SK-N-DZ (cell line): ENCODE measurements at regions not wholly inside any gene's neighbourhood (a gene's known extent, or its start where the extent isn't known, plus 50 kb on each side); places are given as distances from the start of the nearest gene placed in this dataset.
A peak's percentile ranks its signal among the peaks of the same experiment; 100 is the strongest.
"Not testable (repeated sequence)": the region's sequence is repeated elsewhere in the genome, so short reads cannot be mapped to it uniquely, and the experiment has no call there.

Experiments used
- DNase-seq: peaks from one replicate; pipeline ENCODE4 v3.0.0-alpha.2; 2015; ENCODE audit warnings: low spot score

GRCh38 chr7:49665963-49666362, 107.5 kb upstream of the VWC2 start:
- not testable (repeated sequence) for DNase-seq

GRCh38 chr7:49666764-49667163, 106.7 kb upstream of the VWC2 start:
- DNase-seq: peak; percentile 9

GRCh38 chr7:49669285-49669684, 104.2 kb upstream of the VWC2 start:
- DNase-seq: no peak

- DNase-seq: no peak
Observed at GRCh38 chr7:49669692-49670260, 103.7 kb upstream of the VWC2 start.

- no peak for DNase-seq
Observed at GRCh38 chr7:49670991-49671390, 102.4 kb upstream of the VWC2 start.

GRCh38 chr7:49692516-49692915, 80.9 kb upstream of the VWC2 start:
- DNase-seq: no peak

- no peak for DNase-seq
Observed at GRCh38 chr7:49695971-49696370, 77.5 kb upstream of the VWC2 start.

GRCh38 chr7:49700841-49701240, 72.6 kb upstream of the VWC2 start:
- DNase-seq: no peak

GRCh38 chr7:49702099-49702498, 71.3 kb upstream of the VWC2 start:
- DNase-seq: no peak

GRCh38 chr7:49703337-49703736, 70.1 kb upstream of the VWC2 start:
- no peak for DNase-seq

GRCh38 chr7:49703881-49704280, 69.6 kb upstream of the VWC2 start:
- DNase-seq: no peak

- DNase-seq: no peak
Observed at GRCh38 chr7:49706106-49706505, 67.3 kb upstream of the VWC2 start.

- no peak for DNase-seq
Observed at GRCh38 chr7:49707891-49708290, 65.5 kb upstream of the VWC2 start.

GRCh38 chr7:49708590-49708989, 64.8 kb upstream of the VWC2 start:
- DNase-seq: no peak

GRCh38 chr7:49711072-49711723, 62.2 kb upstream of the VWC2 start:
- DNase-seq: not testable (repeated sequence)

- DNase-seq: no peak
Observed at GRCh38 chr7:49714182-49714581, 59.3 kb upstream of the VWC2 start.

GRCh38 chr7:49715486-49715885, 58.0 kb upstream of the VWC2 start:
- DNase-seq: no peak

- no peak for DNase-seq
Observed at GRCh38 chr7:49717547-49717946, 55.9 kb upstream of the VWC2 start.

GRCh38 chr7:49718760-49719159, 54.7 kb upstream of the VWC2 start:
- no peak for DNase-seq

GRCh38 chr7:49721441-49721840, 52.0 kb upstream of the VWC2 start:
- DNase-seq: no peak
